ENCODE measurements at regions not wholly inside any gene's neighbourhood (a gene's known extent, or its start where the extent isn't known, plus 50 kb on each side); places are given as distances from the start of the nearest gene placed in this dataset.

DNA sequence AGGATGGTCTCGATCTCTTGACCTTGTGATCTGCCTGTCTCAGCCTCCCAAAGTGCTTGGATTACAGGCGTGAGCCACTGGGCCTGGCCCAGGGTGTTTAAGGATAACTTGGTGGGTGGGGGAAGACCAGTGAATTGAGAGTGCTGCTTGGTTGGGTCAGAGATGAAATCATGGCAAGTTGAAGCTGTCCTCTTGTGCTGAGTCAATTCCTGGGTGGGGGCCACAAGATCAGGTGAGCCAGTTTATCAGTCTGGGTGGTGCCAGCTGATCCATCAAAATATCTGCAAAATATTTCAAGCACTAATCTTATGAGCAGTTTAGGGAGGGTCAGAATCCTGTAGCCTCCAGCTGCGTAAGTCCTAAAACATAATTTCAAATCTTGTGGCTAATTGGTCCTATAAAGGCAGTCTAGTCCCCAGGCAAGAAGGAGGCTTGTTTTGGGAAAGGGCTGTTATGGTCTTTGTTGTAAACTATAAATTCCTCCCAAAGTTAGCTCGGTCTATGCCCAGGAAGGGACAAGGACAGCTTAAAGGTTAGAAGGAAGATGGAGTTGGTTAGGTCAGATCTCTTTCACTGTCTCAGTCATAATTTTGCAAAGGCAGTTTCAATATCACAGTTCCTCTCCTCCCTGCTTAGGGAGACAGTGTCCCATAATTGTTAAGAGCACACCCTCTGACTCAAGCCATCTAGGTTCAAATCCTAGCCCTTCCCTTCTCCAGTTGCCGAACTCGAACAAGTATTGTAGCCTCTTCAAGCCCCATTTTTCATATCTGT, 66.8 kb upstream of the BACH1 start:
- TF ChIP-seq, protein P1, sequence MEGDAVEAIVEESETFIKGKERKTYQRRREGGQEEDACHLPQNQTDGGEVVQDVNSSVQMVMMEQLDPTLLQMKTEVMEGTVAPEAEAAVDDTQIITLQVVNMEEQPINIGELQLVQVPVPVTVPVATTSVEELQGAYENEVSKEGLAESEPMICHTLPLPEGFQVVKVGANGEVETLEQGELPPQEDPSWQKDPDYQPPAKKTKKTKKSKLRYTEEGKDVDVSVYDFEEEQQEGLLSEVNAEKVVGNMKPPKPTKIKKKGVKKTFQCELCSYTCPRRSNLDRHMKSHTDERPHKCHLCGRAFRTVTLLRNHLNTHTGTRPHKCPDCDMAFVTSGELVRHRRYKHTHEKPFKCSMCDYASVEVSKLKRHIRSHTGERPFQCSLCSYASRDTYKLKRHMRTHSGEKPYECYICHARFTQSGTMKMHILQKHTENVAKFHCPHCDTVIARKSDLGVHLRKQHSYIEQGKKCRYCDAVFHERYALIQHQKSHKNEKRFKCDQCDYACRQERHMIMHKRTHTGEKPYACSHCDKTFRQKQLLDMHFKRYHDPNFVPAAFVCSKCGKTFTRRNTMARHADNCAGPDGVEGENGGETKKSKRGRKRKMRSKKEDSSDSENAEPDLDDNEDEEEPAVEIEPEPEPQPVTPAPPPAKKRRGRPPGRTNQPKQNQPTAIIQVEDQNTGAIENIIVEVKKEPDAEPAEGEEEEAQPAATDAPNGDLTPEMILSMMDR (IDR thresholded peaks at IDR 0.05), result no peak
- no peak for TF ChIP-seq POLR2A (IDR thresholded peaks at IDR 0.05)
- no peak for TF ChIP-seq POLR2AphosphoS5 (IDR thresholded peaks at IDR 0.05)

Measured in upper lobe of left lung (tissue), 4 donors.